Activated CD8-positive, alpha-beta memory T cell treated with anti-CD3 and anti-CD28 coated beads for 48 hours (primary cell): ENCODE measurements at regions not wholly inside any gene's neighbourhood (a gene's known extent, or its start where the extent isn't known, plus 50 kb on each side); places are given as distances from the start of the nearest gene placed in this dataset.

Experiments
- DNase-seq, 3 experiments: peaks; one replicate each; pipeline ENCODE4 v3.0.0-alpha.2; 2020; ENCODE audit warnings: low read depth in 2 of 3, low spot score in 2 of 3

- no peak for DNase-seq
Measured at GRCh38 chr1:14037101-14037847, 337.3 kb downstream of the PRDM2 start.

DNA sequence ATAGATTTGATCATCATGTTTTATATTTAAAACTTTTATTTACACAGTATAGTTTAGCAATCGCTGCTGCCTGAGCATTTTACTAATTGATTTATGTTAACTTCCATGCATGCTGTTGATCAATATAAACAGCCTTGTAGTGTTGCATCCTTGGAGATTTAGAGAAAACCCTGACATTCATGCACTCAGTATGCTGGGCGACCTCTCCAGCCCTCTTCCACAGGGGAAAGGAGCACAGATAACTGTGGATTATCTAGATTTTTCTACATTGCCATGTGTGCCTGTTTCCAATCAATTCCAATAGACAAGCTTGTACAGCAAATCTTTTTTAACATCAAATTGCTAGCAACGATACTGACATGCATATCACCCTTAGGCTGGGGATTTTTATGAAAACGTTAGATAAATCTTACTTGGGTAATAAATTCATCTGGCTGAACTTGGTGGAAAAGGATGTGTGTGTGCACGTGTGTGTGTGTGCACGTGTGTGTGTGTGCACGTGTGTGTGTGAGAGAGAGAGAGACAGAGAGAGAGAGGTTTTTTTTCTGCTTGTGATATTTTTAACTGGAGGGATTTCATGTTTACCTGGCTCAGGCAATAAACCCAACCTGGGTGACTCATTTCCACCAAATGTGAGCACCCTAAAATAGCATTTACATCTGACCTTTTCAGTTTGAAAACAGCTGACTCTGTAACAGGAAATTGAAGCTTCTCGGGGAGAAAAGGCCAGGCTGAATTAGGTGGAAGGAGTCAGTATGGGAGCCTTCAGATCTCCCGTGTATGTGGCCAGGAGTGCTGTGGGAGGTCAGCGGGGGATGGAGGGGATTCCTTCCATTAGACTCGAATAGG lies 339.8 kb downstream of the PRDM2 start:
- DNase-seq = no peak

GRCh38 chr1:14049965-14050364 lies 350.0 kb downstream of the PRDM2 start:
- DNase-seq = no peak

- DNase-seq = no peak
Measured at GRCh38 chr1:14055442-14056223, 355.6 kb downstream of the PRDM2 start.

DNA sequence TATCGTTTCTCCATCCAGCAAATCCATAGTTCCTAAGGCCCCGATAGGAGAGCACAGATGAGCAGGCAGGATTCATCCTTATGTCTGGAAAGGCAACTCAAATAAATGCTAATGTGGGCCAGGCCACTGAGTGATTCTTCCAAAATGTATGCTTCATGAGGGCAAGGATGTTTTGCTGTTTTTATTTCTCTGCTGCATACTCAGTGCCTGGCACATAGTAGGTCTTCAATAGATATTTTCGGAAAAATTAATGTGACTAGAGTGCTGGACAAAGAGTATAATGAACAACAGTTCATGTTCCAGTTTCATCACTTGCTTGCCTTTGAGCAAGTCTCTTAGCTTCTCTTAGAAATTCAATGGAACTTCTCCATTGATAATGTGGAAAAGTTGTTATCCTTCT lies 357.7 kb downstream of the PRDM2 start:
- no peak for DNase-seq

DNA sequence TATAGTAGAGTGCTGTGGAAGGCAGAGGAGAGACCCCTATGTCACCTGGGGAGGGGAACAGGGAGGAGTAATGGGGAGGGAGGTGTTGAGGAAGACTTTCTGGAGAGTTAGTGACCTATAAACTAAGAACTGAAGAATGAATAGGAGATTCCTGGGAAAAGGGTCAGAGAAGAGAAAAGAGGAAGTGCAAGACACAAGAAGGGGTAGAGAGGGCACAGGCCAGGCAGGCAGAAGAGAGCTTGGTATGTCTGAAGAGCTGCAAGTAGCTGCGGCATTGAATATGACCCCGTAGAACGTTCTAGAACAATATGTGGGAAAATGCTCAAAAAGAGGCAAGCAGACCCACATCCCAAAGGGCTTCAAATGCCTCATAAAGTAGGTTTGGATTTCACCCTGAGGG lies 361.2 kb downstream of the PRDM2 start:
- no peak for DNase-seq

GRCh38 chr1:14061722-14062121 lies 361.7 kb downstream of the PRDM2 start:
- DNase-seq = no peak

GRCh38 chr1:14062669-14063068 lies 362.7 kb downstream of the PRDM2 start:
- no peak for DNase-seq

DNA sequence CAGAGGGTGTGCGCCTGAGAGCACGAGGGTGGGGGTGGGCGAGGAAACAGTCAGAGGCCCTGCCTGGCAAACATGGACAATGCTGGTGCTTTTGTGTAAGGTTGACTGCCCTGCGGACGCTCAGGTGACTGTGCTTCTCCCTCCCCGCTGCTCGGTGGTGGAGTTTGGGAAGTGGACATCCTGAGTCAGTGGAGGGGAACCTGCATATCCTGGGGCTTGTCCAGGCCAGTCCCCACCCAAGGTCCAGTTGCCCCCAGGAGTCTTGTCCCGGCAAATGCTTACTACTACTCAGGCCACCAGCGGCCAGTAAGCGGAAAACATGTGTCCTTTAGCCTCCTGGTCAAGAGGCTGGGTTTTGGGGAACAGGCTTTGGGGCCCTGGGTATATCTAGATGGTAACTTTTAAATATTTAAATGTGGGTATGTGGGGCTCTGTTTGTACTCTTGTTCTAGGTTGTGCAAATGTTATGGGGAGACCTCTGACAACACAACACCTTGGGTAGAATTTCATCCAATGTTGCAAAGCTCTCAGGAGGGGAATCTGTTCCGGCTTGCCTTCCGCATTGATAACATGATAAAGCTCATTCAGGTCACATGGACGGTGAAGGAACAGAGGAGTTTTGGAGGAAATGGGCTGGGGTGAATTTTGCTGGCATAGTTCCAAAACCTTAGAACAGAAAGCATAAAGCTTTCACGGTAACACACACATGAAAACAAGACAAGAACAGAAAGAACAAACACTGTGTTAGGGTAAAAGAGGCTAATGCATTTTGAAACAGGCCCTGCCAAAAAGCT lies 364.9 kb downstream of the PRDM2 start:
- no peak for DNase-seq

GRCh38 chr1:14065486-14065885 lies 365.5 kb downstream of the PRDM2 start:
- DNase-seq = no peak

GRCh38 chr1:14067036-14067435 lies 367.0 kb downstream of the PRDM2 start:
- DNase-seq = no peak

GRCh38 chr1:14067711-14068110 lies 367.7 kb downstream of the PRDM2 start:
- no peak for DNase-seq

- DNase-seq = no peak
Measured at GRCh38 chr1:14071581-14071980, 371.6 kb downstream of the PRDM2 start.

DNA sequence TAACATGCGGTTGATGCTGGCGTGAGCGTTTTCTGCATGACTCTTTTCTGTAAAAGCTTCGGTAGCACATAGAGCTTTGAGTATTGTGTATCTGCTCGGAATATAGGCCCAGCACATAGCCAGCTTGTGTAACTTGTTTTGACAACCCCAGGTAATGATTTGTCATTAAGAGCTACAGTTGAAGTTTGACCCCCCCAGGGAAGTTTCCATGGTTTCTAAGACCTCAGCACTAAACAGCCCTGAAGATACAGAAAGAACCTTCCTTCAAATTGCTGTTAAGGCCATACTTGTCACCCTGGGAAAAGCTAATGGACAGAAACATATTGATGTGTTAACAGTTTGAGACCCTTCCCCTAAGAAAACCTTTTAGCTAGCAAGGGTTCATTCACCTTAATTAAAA lies 380.7 kb downstream of the PRDM2 start:
- DNase-seq = no peak

GRCh38 chr1:14082331-14082730 lies 382.3 kb downstream of the PRDM2 start:
- no peak for DNase-seq

- DNase-seq = no peak
Measured at GRCh38 chr1:14083277-14083676, 383.3 kb downstream of the PRDM2 start.

DNA sequence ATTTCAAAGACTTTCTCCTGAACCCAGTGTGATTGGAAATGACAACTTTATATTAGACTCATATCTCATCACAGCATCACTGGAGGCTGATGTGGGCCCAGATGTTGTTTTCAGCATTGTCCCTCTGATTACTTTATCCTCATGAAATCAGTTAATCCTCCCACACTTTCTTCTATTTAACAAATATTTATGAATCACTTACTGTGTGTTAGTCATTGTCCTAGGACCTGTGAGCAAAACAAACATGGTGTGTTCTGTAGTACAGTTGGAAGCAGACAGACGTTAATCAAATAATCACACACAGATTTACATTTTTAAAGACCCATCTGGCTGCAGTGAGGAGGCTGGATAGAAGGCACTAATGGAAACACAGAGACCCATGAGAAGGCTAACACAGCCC lies 383.7 kb downstream of the PRDM2 start:
- no peak for DNase-seq

GRCh38 chr1:14090062-14090461 lies 390.1 kb downstream of the PRDM2 start:
- DNase-seq = no peak

DNA sequence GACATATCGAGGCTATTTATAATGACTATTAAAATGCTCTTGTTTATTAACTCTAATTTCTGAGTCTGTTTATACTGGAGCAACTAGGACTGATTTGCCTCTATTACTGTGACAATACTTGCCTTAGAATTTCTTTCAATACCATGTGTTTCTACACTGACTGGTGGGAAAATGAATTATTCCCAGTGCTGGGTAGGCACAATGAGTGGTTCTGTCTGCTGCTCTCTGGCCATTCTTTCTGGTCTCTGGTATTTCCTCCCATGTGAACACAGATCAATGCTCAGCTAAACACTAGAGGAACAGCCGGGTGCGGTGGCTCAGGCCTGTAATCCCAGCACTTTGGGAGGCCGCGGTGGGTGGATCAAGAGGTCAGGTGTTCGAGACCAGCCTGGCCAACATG lies 390.5 kb downstream of the PRDM2 start:
- DNase-seq = no peak

- DNase-seq = no peak
Measured at GRCh38 chr1:14094611-14095400, 394.8 kb downstream of the PRDM2 start.
